Midbrain (tissue), 1 donor: ENCODE measurements at regions not wholly inside any gene's neighbourhood (a gene's known extent, or its start where the extent isn't known, plus 50 kb on each side); places are given as distances from the start of the nearest gene placed in this dataset.

ENCODE experiments used
- DNase-seq: peaks from one replicate; lab custom pipeline; 2025; lab: John Stamatoyannopoulos, UW

- DNase-seq = no peak
These were observed 157.6 kb upstream of the VASH1 start for GRCh38 chr14:76603713-76604112.

GRCh38 chr14:76607510-76607909, 153.8 kb upstream of the VASH1 start:
- no peak for DNase-seq

DNA sequence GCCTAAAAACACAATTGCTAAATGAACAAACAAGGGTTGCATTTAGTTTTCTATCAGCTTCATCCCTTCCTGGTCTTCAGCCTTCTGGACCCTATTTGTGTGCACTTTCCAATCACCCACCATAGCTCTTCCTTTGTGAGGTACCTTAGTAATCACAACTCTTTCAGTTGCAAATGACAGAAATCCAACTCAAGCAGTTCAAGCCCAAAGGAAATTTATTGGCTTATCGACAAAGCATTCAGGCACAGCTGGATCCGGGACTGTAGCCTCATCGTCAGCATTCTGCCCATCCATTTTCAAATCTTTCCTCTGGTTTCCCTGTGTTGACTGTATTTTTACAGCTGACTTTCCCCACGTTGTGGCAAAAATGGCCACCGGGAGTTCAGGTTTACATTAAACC, 148.6 kb upstream of the VASH1 start:
- no peak for DNase-seq

- DNase-seq = no peak
These were observed 147.7 kb upstream of the VASH1 start for GRCh38 chr14:76613616-76614015.

DNA sequence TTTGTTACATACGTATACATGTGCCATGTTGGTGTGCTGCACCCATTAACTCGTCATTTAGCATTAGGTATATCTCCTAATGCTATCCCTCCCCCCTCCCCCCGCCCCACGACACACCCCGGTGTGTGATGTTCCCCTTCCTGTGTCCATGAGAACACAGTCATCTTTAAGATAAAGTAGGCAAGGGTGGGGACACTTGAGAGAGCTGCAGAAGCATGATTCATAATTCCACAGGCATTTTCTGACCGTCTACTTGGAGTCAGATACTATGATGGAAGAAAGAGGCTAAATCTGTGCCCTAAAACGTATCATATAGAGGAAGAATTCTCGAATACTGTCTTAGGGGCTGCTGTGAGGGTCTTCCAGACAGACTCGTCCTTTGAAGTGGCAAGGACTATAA, 145.9 kb upstream of the VASH1 start:
- no peak for DNase-seq

DNA sequence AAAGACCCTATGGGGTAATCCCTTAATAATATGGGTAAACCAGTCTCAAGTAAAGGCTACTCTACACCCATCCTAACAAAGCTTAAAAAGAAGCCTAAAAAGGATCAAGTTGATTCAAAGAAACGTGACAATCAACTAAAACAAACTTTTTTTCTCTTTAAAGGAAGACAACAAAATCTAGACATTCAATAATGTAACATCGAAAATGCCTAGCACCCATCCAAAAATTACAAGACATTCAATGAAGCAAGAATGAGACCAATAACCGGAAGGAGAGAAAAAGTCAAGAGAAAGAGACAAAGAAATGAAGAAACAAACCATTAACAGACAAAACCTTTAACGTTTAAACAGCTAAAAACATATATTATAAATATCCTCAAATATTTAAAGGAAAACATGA, 143.8 kb upstream of the VASH1 start:
- no peak for DNase-seq

- DNase-seq = no peak
These were observed 124.7 kb upstream of the VASH1 start for GRCh38 chr14:76636602-76637001.

- no peak for DNase-seq
These were observed 122.4 kb upstream of the VASH1 start for GRCh38 chr14:76638841-76639240.

DNA sequence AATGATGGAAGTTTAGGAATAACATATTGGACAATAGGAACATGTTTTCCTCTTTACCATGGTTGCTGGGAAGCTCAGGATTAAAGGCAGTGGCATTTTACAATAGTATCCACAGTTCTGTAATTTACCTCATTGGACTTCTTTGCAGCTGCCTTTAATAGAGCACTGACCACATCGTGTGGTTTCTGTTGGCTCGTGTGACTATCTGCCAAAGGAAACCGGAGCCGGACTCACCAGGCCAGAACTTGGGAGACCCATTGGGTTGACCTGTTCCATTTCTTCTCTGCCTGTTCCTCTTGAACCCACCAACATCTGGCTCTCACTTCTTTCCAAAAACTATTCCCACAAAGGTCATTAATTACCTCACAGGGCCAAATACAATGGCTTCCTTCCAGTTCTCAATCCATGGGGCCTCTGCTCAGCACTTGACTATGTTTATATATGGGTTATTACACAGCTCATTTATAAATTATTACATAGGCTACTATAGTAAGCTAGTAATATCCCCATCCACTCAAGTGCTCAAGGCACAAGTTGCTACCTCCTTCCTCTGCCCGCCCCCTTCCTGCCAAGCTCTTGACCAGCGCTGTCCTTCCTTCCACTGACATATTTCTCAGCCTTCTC, 121.5 kb upstream of the VASH1 start:
- no peak for DNase-seq

DNA sequence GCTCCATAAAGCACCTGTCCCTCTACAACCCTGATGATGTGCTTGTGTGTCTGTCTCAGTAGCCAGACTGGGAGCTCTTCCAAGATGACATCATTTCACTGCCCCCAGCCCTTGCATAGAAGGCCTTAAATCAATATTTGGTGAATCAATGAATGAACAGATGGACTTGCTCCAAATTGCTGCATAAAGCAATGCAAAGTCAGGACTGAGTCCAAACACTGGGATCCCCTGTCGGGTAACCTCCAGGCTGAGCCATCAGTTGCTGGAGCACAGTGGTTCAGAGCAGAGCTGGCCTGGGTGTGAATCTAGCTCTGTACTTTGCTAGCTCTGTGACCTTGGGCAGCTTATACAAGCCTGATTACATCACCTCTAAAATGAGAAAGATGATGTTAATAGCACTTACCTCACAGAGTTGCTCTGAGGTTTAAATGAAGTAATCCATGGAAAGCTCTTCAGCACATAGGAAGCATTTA, 120.3 kb upstream of the VASH1 start:
- DNase-seq = no peak

- no peak for DNase-seq
These were observed 119.7 kb upstream of the VASH1 start for GRCh38 chr14:76641541-76641940.

DNA sequence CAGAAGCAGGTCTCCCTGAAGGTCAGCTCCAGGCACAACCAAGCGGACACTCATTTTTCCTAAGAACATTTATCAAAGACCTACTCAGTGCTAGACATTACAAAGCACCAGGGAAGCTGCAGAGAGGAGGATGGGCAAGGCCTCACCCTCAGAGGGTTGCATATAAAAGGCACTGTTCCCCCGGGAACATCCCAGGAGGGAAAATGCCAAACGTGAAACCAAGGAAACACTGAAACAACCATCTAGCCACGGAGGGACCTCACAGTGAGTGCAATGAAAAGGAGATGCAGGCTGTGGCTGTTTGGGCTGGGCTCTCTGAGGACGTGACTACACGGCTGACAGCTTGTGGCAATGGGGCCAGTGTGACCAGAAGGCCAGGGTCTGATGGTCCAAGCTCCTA, 117.4 kb upstream of the VASH1 start:
- DNase-seq = no peak

DNA sequence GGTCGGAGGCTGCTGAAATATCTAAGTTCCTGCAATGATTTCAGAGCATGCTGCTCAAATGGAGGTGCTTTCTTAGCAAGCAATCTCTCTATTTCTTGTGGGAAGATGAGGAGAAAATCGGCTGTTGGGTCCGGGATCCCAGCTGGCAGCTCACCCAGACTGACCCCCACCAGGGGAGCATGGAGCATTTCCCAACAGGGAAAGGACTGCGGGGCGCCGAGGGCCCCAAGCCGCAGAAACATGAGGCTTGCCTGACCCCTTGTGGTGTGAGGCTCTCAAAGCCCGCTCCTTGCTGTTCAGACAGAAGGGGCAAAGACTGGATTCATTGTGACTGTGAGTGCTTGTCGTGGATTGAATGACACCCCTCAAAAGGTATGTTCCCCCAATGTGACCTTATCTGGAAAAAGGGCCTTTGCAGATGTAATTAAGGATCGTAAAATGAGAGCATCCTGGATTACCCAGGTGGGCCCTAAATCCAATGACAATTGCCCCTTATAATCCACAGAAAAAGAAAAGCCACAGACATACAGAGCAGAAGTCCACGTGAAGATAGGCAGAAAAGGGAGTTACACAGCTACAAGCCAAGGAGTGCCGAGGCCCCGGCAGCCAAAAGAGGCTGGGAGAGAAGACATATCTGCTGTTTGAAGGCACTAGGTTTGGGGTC, 116.3 kb upstream of the VASH1 start:
- peak; percentile 22 for DNase-seq

- DNase-seq = peak; percentile 17
These were observed 113.5 kb upstream of the VASH1 start for GRCh38 chr14:76647697-76648298.

GRCh38 chr14:76651410-76652055, 109.7 kb upstream of the VASH1 start:
- no peak for DNase-seq

DNA sequence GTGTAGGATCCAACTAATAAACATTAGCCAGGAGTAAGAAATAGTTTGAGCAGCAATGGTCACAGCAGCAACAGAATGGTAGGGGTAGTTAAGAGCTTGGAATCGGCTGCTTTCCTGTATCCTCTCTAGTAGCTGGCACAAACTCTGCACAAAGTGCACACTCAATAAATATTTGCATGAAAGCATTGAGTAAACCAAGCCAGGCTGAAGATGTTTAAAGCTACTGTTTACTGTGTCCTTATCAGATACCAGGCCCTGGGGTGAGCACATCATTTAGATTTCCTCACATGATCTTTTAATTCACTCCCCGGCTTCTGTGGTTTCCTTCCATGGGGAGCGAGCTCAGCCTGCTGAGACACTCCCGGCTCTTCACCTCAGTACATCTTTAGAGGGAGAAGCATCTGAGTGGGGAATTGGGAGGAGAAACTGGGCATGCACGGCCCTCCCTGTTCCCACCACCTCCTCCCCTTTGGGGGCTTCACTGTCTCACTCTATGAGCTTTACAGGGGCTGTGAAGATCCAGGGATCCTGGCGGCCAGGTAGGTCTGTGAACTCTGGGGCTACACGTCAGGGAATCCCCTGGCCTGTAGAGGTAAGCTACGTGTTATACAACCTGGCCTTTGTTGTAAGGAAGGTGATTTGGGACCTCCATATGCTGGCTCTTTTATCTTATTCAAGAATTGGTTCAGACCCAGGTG, 107.2 kb upstream of the VASH1 start:
- DNase-seq = no peak

GRCh38 chr14:76654573-76655108, 106.6 kb upstream of the VASH1 start:
- no peak for DNase-seq

- DNase-seq = no peak
These were observed 105.9 kb upstream of the VASH1 start for GRCh38 chr14:76655331-76655730.

GRCh38 chr14:76656592-76656991, 104.7 kb upstream of the VASH1 start:
- no peak for DNase-seq

GRCh38 chr14:76657404-76657803, 103.9 kb upstream of the VASH1 start:
- DNase-seq = no peak

- DNase-seq = no peak
These were observed 103.4 kb upstream of the VASH1 start for GRCh38 chr14:76657846-76658245.

- no peak for DNase-seq
These were observed 98.7 kb upstream of the VASH1 start for GRCh38 chr14:76662580-76662979.
